K562 (cell line): ENCODE measurements at regions not wholly inside any gene's neighbourhood (a gene's known extent, or its start where the extent isn't known, plus 50 kb on each side); places are given as distances from the start of the nearest gene placed in this dataset.

ENCODE experiments used
- ATAC-seq: fragments of 200-7000 bp; cut with Tn5 transposase; 3 replicates; pipeline ENCODE4 v1.9.1; 2020; ENCODE audit warnings: moderate library complexity
- BruUV-seq: library from RNA; stranded (reverse); fragments of 400-500 nt; replicated peaks from 2 replicates; lab custom pipeline; 2021; lab: Mats Ljungman, UMichigan
- CTCF ChIA-PET: fragments of 300-600 bp; formaldehyde crosslinking; extraction: SDS; loops from one replicate; lab custom pipeline; 2021; ENCODE audit warnings: low intra/inter-chr PET ratio; lab: Yijun Ruan, JAX
- POLR2A ChIA-PET: fragments of 300-600, 350-650 bp; sonication (Branson Sonifier 250); formaldehyde crosslinking; extraction: SDS; loops from one replicate; lab custom pipeline; 2021; ENCODE audit warnings: antibody characterized with exemption, inconsistent platforms; lab: Yijun Ruan, JAX
- DNase-seq, 4 experiments: peaks; one replicate each; pipeline versions ENCODE4 v3.0.0 to v3.0.0-alpha.2; 2011 to 2018; ENCODE audit warnings: low spot score in 3 of 4, mixed read lengths in 3 of 4; ENCODE audit errors: extremely low read depth in 1 of 4
- FAIRE-seq: peaks from 2 replicates; lab custom pipeline; 2011; peaks lifted over from hg19 to GRCh38; lab: Jason Lieb, UNC
- H2AFZ ChIP-seq: 2 replicates; pipeline ENCODE4 v1.6.0; 2011; ENCODE audit warnings: low read depth, low read length, control low read depth, inconsistent platforms
- H3K27ac ChIP-seq: fragments of 200-600 bp; 3 replicates; pipeline ENCODE4 v1.8.0; 2011; ENCODE audit warnings: low read depth, mild to moderate bottlenecking, control low read depth, inconsistent platforms, low read length, moderate library complexity, mixed read lengths; ENCODE audit errors: extremely low read depth
- H3K27me3 ChIP-seq, 2 experiments: fragments of 300-600 bp in 1 of 2; 2 replicates in 1 of 2; 3 replicates in 1 of 2; pipeline versions ENCODE4 v1.6.0 to v1.8.0; 2011; ENCODE audit warnings: inconsistent platforms in 2 of 2, low read length in 2 of 2, mild to moderate bottlenecking in 1 of 2, mixed read lengths in 1 of 2, moderate library complexity in 1 of 2; ENCODE audit not compliant: control insufficient read depth in 2 of 2, insufficient read depth in 2 of 2
- H3K36me3 ChIP-seq: fragments of 300-600 bp; 3 replicates; pipeline ENCODE4 v1.8.0; 2011; ENCODE audit warnings: mild to moderate bottlenecking, low read length, inconsistent platforms; ENCODE audit not compliant: control insufficient read depth, insufficient read depth
- H3K4me1 ChIP-seq, 2 experiments: fragments of 200-600 bp in 1 of 2; replicated peaks in 1 of 2; 2 replicates in 1 of 2; 3 replicates in 1 of 2; pipeline versions ENCODE4 v1.5.1 to v1.8.0; 2011; ENCODE audit warnings: inconsistent platforms in 2 of 2, low read length in 2 of 2, mild to moderate bottlenecking in 1 of 2, mixed read lengths in 1 of 2, moderate library complexity in 1 of 2; ENCODE audit not compliant: control insufficient read depth in 2 of 2, insufficient read depth in 2 of 2
- H3K4me2 ChIP-seq: 2 replicates; pipeline ENCODE4 v1.6.1; 2011; ENCODE audit warnings: low read length, control low read depth, inconsistent platforms, mixed read lengths; ENCODE audit not compliant: insufficient read depth
- H3K4me3 ChIP-seq: fragments of 200-600 bp; sonication (generic), shearing (Covaris generic); 2 replicates; pipeline ENCODE4 v1.5.1; 2016; ENCODE audit warnings: control low read depth, inconsistent platforms
- H3K79me2 ChIP-seq: fragments of 200-600 bp; 3 replicates; pipeline ENCODE4 v1.8.0; 2011; ENCODE audit warnings: low read length, inconsistent platforms; ENCODE audit not compliant: control insufficient read depth, insufficient read depth
- H3K9ac ChIP-seq, 2 experiments: 2 replicates each; pipeline versions ENCODE4 v1.6.0 to v1.6.1; 2011; ENCODE audit warnings: low read depth in 2 of 2, low read length in 2 of 2, control low read depth in 1 of 2, inconsistent platforms in 1 of 2, mild to moderate bottlenecking in 1 of 2, mixed read lengths in 1 of 2; ENCODE audit not compliant: insufficient read depth in 1 of 2
- H3K9me1 ChIP-seq: one replicate; pipeline ENCODE4 v1.6.0; 2011; ENCODE audit warnings: inconsistent platforms, mild to moderate bottlenecking, low read length, moderate library complexity; ENCODE audit not compliant: control insufficient read depth, insufficient read depth
- H3K9me3 ChIP-seq: replicated peaks from 2 replicates; pipeline ENCODE4 v1.5.1; 2011; ENCODE audit warnings: low read depth, low read length, inconsistent platforms; ENCODE audit not compliant: control insufficient read depth, insufficient read depth
- H4K20me1 ChIP-seq: replicated peaks from 2 replicates; pipeline ENCODE4 v1.6.1; 2011; ENCODE audit warnings: low read length, inconsistent platforms, mixed read lengths; ENCODE audit not compliant: control insufficient read depth, insufficient read depth
- FOXM1 ChIP-seq, 2 experiments: fragments of 450-650 bp in 1 of 2; sonication (generic) in 1 of 2; formaldehyde crosslinking in 1 of 2; IDR thresholded peaks; 2 replicates each; pipeline versions ENCODE4 v1.6.1 to v1.9.0; 2017 to 2022; ENCODE audit warnings: low read depth in 2 of 2, mild to moderate bottlenecking in 2 of 2, missing genetic modification reagents in 1 of 2, moderate library complexity in 1 of 2
- ZNF444 ChIP-seq: fragments of 250-450 bp; sonication (Bioruptor Pico); IDR thresholded peaks from 2 replicates; pipeline ENCODE4 v1.4.0; 2020; ENCODE audit warnings: mild to moderate bottlenecking, moderate library complexity
- ZNF778 ChIP-seq: fragments of 450-650 bp; formaldehyde crosslinking; IDR thresholded peaks from 2 replicates; pipeline ENCODE4 v1.4.0; 2020; ENCODE audit warnings: mild to moderate bottlenecking, moderate library complexity
- WGBS: fragments of 100-300 bp; shearing (Covaris generic); methylation state at CpG from one replicate; pipeline ENCODE4 v1.1.6; 2016; ENCODE audit warnings: low coverage, mixed read lengths; ENCODE audit not compliant: insufficient coverage; ENCODE audit errors: missing lambda C conversion rate; 5-methylcytosine and 5-hydroxymethylcytosine counted together
- in situ Hi-C: fragments of 300-500 bp; cut with MboI; formaldehyde crosslinking; loops from 4 replicates; pipeline ENCODE4 v1.15.0; 2018; ENCODE audit warnings: inconsistent platforms, mixed read lengths
- intact Hi-C: fragments of 100-400 bp; cut with micrococcal nuclease; formaldehyde crosslinking; loops from 2 replicates; pipeline ENCODE4 v1.14.2; 2022
- TF ChIP-seq, protein P1 (sequence below): sonication (generic); formaldehyde crosslinking; IDR thresholded peaks from 2 replicates; pipeline ENCODE4 v1.8.0; 2022; ENCODE audit warnings: mild to moderate bottlenecking, missing genetic modification reagents, borderline replicate concordance

DNA sequence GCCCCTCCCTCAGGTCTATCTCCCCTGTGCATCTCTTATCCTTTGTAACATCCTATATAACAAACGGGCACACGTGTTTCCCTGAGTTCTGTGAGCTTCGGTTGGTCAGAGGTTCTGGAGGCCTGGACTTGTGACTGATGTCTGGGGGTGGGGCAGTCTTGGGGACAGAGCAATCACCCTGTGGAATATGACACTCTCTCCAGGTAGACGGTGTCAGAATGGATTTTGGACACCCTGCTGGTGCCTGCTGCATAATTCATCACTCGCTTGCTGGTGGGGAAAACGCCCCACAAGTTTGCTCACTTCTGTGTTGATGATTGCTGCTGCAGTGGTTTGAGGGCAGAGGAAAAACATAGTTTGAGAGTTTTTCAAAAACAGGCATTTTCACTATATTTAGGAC, 223.2 kb downstream of the UQCRFS1 start:
- 3% methylated on average over 6 of the region's 6 CpGs for WGBS
- no peaks in the 10 kb centered on the region for H4K20me1 ChIP-seq
- in situ Hi-C loops (no loop called here), intact Hi-C loops (no loop called here)
- H3K4me3 ChIP-seq = no peak overlapping the region
- BruUV-seq = no TSS peak
- H3K27ac ChIP-seq = no peak overlapping the region
- DNase-seq (no peak), FAIRE-seq (no peak), ATAC-seq (peak; percentile 41; the same call in 1 of the 3 replicates)
- no peaks in the 10 kb centered on the region for H3K9me3 ChIP-seq
- H2AFZ ChIP-seq = no peak overlapping the region
- no peak overlapping the region for H3K9ac ChIP-seq
- H3K79me2 ChIP-seq = no peaks in the 10 kb centered on the region
- peaks cover 0 to 24% of the 10 kb centered on the region in 2 experiments; a peak in 1 of 5 replicates for H3K27me3 ChIP-seq
- TF ChIP-seq, protein P1, sequence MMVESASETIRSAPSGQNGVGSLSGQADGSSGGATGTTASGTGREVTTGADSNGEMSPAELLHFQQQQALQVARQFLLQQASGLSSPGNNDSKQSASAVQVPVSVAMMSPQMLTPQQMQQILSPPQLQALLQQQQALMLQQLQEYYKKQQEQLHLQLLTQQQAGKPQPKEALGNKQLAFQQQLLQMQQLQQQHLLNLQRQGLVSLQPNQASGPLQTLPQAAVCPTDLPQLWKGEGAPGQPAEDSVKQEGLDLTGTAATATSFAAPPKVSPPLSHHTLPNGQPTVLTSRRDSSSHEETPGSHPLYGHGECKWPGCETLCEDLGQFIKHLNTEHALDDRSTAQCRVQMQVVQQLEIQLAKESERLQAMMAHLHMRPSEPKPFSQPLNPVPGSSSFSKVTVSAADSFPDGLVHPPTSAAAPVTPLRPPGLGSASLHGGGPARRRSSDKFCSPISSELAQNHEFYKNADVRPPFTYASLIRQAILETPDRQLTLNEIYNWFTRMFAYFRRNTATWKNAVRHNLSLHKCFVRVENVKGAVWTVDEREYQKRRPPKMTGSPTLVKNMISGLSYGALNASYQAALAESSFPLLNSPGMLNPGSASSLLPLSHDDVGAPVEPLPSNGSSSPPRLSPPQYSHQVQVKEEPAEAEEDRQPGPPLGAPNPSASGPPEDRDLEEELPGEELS (CRISPR knock-in tag) = no peak
- TF ChIP-seq FOXM1 (IDR thresholded peaks at IDR 0.05; ENCODE audit: low read depth) = no peak
- TF ChIP-seq FOXM1 (CRISPR knock-in tag; IDR thresholded peaks at IDR 0.05; ENCODE audit: low read depth) = no peak
- TF ChIP-seq ZNF444 (CRISPR knock-in tag) = no peak
- no peak for TF ChIP-seq ZNF778
- H3K36me3 ChIP-seq = no peaks in the 10 kb centered on the region
- ChIA-PET CTCF (no interaction called here), POLR2A (no interaction called here)
- no peaks in the 10 kb centered on the region for H3K4me1 ChIP-seq
- H3K4me2 ChIP-seq = no peak overlapping the region
- no peaks in the 10 kb centered on the region for H3K9me1 ChIP-seq
